ENCODE measurements at regions not wholly inside any gene's neighbourhood (a gene's known extent, or its start where the extent isn't known, plus 50 kb on each side); places are given as distances from the start of the nearest gene placed in this dataset.

DNA sequence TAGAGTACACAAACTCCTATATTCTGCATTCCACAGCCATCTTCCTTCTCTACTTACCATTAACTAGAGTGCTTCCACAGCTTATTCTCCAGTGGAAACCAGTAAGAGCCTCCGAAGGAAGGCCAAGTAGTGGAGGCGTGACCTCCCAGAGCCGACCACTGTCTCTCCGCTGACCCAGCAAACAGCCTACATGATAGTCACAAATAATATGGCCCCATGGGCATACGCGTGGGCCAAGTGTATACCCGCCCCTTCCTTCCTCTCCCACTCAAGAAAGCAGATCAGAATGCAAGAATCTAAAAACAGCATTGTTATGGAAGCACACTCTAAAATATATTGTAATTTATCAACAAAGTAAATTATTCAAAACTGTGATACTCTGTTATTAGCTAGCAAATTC, 526.6 kb upstream of the JARID2 start:
- no peak for DNase-seq (ENCODE audit: low spot score)

DNA sequence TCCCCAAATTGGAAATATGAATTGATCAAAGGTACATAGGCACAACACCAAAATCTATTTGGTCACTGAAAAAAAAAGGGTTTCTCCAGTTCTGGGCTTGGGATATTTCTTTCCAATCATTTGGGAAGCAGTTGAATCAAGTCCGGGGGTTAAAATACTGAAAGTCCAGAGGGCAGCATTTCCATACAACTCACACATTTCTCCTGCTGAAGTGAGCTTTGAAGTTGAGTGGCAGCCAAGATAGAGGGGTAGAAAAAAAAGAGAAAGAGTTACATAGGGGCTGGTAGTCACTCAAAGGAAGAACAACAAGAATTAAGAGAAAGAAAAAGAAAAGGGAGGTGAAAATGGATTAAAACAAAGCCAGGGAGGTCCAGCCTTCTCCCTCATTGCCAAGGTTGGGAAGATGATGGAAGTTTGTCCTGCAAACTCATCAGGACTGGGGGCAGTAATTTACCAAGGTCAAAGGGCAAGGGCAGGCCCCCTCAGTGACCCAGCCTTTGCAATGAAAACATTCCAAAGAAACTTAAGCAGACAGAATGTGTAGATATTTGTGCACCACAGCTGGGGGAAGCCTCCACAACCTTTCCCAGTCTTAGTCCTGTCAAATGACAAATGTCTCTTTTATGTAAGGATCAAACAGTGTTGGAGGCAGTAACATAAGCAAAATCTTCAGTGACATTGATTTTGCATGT, 525.3 kb upstream of the JARID2 start:
- no peak for DNase-seq (ENCODE audit: low spot score)

DNA sequence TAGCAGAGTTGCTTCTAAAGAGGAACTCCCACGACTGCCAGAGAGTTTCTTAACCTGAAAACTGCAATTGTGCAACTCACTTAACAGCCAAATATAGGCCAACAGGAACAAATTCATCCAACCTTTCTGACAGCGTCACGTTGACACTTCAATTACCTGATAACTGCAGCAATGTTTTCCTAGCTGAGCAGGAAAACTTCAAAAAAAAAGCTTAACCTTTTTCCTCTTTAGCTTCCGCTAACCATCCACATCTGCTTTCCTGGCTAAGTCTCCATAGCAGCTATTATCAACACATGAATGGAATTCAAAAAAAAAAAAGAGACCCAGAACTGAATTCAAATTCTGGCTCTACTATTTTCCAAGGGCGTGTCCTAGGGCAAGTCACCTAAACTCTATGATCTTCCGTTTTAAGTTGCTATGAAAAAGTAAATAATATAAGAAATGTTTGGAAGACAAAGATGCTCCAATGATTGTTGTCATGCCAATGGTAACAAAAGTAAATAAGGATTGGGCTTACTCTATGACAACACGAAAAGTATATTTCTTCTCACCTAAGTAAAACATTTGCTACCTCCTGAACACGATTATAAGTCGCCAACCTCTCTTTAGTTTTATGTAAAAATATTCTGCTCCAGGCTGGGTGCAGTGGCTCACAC, 524.6 kb upstream of the JARID2 start:
- peak; percentile 38 for DNase-seq (ENCODE audit: low spot score)

DNA sequence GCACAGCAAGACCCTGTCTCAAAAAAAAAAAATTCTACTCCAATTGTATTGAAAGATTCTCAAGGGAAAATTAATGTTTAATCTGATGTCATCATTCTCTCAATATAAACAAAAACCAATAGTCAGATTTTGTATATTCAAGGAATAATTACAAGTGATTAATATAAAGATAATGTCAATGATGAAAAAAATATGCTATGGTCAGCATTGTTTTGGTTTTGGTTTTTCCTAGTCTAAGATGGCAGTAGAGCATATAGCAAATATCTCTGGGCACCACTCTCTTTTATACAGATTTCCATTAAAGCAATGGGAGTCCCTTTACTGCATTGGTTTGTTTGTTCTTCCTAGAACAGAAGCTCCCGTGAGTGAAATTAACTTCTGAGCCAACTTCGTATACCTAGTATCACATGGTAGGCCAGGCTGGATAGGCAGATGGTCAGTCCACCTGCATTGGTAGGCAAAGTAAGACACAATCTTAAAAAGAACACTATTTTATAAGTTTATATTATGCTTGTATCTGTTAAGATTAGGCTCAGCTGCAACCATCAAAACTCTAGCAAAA, 523.8 kb upstream of the JARID2 start:
- no peak for DNase-seq (ENCODE audit: low spot score)

DNA sequence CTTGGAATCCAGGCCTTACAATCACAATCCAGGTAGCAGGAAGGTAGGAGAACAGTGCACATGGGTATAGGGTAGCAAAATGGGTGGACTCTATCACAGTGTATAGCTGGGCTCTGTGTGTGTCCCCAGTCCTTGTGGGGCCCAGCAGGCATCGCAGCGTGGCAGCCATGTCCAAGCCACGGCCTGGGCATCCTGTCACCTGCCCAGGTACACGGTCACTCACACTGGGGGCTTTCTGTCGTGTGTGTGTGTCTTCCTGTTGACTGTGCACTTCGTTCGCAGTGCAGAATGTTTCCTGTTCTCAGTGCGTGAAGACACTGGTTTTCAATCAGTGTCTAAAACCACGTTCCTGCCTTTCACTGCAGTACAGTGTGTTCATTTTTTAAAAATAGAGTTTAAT, 523.2 kb upstream of the JARID2 start:
- DNase-seq (ENCODE audit: low spot score) = no peak

DNA sequence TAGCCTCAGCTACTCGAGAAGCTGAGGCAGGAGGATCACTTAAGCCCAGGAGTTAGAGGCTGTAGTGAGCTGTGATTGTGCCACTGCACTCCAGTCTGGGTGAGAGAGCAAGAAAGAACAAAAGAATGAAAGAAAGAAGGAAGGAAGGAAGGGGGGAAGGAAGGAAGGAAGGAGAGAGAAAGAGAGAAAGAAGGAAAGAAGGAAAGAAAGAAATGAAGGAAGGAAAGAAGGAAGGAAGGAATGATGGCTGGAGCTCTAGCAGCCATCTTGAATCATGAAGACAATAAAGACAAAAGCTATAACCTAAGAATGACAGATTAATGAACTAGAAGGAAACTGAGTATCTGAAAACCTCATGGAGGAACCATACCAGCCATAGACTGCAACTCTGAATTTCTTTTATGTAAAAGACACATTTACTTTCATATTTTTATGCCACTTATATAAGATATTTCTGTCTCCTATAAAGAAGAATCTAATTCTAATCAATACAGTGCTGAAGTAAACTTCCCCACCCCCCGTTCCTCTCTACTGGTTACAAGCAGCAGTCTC, 522.3 kb upstream of the JARID2 start:
- DNase-seq (ENCODE audit: low spot score) = no peak

DNA sequence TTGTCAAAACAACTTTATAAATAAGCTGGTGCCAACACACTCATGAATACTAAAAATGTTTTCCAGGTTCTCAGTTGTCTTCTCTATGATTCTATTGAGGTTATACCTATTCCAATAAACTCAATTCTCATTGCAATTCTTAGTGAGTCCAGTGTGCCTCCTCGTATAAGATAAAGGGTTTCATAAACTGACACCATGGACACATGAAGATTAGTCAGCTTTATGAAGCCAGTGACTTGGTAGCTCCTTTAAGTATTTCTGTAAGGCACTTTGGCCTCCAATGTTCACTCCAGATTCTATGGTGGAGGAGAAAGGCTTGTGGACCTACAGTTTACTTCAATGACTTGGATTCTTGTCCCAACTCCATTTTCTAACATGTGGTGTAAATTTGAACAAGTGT, 521.3 kb upstream of the JARID2 start:
- no peak for DNase-seq (ENCODE audit: low spot score)

DNA sequence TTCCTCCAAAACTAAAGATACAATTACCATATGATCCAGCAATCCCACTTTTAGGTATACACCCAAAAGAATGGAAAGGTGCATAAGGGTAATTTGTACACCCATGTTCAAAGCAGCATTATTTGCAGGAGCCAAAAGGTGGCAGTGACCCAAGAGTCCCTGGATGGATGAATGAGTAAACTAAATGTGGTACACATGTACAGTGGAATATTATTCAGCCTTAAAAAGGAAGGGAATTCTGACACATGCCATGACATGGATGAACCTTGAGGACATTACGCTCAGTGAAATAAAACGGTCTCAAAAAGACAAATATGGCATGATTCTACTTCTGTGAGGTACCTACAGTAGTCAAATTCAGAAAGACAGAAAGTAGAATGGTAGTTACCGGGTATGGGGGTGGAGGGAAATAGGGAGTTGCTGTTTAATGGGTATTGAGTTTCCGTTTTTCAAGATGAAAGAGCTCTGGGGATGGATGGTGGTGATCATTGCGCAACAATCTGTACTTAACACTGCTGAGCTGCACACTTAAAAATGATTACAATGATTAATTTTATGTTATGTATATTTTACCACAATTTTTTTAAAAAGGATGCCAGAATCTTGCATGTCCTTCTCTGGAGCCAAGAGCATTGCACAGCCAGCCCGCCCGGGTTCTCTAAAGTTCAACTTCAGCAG, 518.9 kb upstream of the JARID2 start:
- no peak for DNase-seq (ENCODE audit: low spot score)

DNA sequence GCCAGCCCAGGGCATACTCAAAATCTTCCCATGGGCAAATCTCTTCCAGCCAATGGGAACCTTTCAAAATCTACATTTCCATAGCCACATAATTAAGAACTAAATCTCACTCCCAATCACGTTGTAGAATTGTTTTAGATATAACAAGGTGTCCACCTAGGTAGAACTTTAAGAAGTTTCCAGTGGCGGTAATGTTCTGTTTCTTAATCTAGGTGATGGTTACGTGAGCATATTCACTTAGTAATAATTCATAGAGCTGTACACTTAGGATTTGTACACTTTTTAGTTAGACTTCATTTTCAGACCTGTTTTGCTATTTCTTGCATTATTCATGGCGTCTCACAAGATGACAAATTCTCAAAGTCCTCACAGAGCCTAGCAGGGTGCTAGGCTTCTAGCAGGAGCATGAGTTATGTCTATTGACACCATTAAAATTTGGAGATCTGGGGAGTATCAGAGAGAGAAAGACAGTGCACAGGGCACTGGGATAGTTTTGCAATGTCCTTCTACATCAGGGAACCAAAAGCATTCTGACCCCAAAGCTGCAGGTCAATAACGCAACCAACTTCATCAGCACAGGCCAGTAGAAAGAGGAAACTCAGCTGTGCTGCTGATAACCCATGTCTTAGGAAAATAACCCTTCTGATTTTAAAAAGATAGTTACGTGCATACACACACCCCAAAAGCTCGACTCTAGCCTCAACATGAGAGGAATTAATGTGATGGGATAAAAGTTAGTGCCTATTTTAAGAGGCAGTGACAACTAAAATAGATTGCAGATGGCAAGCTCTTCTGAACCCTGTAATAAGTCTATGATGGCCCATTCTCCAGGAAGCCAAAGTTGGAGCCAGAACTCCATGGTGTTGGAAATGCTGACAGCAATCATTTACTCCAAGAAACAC, 518.1 kb upstream of the JARID2 start:
- no peak for DNase-seq (ENCODE audit: low spot score)

DNA sequence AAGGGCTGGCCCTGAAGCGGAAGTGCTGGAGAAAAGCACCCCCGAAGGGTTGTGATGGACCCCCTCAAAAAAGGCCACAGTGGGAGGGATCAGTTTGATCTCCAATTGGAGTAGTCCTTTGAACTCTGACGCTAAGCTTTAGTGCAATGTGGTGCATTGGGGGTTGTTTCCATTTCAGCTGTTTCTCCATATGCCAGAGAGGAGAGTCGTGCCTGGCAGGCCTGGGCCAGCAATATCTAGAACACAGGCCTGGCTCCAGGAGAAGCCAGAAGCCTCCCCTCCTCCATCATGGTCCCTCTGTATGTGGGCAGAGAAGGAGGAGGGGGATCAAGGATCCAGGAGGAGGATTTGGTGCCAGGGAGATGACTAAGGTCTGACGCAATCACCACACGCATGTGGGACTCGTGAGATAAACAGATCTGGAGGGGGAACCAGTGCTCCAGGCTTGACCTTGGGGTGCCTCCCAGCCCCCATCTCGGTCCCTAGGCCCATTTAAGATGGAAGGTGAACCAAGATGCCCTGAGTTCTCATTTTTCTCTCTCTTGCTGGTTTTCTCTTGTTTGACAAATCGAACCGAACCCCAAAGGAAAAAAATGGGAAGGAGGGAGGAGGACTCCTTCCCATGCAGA, 517.4 kb upstream of the JARID2 start:
- DNase-seq (ENCODE audit: low spot score) = no peak

DNA sequence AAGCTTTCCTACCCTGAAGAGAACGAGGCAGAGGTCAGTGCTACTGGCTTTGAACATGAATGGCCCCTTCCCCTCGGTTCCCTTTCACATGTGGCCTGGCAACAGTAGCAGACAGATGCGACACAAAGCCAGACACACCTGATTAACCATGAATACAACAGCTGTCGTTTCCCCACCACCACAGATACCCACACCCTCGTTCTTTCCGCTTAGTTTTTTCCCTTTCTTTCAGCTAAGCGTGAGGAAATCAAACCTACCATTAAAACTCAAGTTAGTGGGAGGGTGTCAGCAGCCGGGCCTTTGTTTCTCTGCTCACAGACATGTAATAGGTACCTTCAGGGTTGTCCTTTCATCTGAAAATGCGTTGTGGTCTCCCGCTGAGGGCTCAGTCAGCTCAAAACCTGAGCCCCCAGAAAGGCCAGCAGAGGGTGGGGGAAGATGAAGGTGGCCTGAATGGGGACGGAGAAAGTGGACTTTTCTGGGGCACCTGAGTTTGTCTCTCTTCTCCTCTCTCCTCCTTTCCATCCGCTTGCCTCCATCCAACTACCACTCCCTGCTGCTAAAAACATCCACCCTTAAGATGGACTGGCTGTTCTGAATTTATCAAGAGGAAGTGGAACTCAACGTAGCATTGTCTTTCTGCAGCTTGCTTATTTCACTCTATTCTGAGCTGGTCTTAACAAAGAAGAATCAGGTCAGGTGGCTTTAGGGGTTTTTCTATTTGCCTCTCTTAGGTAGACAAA, 516.6 kb upstream of the JARID2 start:
- DNase-seq (ENCODE audit: low spot score) = peak; percentile 31

DNA sequence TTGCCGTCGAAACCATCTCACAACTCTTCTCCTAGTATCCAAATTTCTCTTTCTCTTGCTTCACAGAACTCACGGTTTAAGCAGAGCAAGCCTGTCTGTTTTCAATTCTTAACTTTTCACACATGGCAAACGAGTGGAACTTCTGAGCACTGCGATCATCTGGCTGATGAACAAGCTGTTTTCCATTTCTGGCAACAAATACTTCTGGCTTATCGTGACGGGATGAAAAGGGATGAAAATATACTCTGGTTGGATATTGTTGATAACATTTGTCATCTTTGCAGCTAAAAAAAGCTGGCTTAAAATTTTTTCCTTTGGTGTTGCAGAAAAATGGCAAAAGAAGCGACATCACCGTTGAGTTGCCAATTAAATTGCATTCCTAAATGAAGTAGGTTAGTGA, 515.2 kb upstream of the JARID2 start:
- no peak for DNase-seq (ENCODE audit: low spot score)

DNA sequence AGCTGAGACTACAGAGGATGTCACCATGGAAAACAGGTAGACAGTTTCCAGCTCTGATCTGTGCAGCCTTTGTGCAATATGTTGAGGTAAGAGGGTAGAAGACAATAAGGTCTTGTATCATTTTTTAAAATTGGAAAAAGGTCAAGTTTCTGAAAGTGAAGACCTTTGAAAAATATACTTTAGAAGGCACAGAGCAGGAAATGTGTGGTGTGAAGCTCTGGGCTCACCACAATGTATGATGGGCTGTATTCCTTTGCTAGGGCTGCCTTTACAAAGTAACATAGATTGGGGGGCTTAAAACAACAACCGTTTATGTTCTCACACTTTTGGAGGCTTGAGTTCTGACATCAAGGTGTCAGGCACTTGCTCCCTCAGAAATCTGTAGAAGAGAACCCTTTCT, 514.3 kb upstream of the JARID2 start:
- DNase-seq (ENCODE audit: low spot score) = no peak

DNA sequence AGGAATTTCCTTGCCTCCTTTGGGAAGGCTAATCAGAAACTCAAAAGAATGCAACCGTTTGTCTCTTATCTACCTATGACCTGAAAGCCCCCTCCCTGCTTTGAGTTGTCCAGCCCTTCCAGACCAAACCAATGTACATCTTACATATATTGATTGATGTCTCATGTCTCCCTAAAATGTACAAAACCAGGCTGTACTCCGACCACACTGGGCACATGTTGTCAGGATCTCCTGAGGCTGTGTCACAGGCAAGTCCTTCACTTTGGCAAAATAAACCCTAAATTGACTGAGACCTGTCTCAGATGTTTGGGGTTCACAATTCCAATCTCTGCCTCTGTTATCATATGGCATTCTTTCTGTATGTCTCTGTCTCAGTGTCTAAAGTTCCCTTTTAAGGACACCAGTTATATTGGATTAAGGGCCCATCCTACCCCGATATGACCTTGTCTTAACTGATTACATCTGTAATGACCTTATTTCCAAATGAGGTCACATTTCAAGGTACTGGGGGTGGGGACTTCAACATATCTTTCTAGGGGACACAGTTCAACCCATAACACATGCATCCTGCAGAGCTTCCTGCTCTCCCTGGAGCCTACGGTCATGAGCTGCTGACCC, 513.5 kb upstream of the JARID2 start:
- no peak for DNase-seq (ENCODE audit: low spot score)

DNA sequence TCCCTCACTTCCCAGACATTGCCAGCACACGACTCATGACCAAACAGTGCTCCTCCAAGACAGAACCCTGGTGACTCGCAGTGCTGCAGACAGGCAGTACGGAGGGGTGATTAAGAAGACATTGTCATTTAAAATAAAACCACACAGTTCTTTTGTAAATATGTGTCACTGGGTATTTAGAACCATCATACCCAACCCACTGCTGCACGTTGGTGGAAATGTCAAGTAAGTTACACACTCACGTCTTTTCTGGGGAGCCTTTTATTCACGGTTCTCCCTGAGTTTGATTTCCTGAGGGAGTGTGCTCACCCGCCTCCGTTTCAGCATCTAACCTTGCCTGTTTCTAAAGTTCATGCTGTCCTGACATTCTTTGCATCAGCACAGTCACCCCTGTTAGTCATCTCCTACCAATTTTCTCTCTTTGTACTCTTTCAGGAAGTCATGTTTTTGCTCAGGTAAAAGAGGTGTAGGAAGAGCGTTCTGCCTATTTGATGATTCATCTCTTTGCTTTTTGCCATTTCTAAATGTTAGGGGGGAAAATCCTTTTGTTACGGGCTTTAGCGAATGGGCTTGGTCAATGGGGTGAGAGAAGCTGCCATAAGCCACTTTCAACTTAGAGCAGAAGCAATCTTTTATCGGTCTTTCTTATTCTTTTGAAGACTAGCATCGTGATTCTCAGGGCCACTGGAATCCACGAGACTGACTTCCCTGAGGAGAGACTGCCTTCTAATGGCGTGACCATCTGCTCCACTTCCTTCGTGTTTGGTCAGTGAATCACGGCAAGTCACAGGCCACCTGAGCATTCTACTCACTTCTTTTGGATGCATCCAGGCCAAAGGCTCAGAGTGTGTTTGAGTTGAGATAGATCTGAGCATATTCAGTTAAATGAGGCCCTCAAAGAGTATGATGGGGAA, 512.8 kb upstream of the JARID2 start:
- no peak for DNase-seq (ENCODE audit: low spot score)

DNA sequence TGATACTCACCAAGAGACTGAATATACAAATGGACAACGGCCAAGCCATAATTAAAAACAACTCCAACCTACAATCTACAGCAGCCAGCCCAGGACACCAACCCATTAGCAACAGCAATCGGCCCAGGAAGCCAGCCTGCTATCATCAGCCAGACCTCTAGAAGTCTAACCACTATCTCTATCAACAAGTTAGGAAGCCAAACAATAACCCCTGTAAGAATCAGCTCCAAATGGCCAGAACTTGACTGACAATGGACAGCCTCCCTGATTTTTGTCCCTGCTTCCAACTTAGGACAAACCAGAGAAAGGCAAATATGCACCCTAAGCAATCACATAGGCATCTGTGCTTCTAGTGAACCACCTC, 511.8 kb upstream of the JARID2 start:
- DNase-seq (ENCODE audit: low spot score) = no peak

DNA sequence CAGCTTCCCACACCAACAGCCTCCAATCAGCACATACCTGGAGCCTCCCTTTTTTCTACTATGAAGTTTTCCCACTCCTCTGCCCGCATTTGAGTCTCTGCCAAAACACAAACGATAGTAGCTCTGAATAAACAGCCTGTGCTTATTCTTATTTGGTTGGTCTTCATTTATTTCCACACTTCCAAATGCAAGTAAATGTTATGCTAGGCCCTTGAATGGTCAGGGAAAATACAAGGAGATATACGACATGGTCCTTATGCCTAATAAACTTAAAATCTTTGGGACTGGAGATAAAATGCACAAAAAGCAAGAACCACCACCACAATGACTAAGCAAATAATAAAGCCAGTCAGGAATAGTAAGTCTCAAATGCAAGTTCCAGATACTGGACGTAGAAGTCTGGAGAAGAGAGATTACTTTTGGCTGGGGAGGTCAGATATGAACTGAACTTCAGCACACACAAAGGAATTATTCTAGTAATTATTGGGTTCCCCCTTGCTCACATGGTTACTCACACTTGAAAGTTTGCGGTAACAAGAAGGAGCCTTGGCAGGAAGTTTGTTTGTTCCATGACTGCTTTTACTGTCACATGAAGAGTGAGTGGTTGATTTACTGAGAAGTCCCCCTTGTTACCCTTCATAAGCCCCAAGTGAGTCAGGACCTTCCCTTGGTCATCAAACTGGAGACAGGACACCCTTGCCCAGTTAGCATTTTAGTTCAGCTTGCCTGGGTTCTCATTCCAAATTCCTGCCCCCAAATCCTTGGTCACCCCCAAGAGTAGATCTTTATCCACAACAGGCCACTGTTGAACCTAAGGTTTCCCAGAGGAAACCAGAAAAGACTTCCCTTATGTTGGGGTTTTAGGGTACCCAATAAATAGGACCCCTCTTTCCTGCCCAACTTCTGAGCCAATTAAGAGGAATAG, 511.2 kb upstream of the JARID2 start:
- DNase-seq (ENCODE audit: low spot score) = peak; percentile 27

DNA sequence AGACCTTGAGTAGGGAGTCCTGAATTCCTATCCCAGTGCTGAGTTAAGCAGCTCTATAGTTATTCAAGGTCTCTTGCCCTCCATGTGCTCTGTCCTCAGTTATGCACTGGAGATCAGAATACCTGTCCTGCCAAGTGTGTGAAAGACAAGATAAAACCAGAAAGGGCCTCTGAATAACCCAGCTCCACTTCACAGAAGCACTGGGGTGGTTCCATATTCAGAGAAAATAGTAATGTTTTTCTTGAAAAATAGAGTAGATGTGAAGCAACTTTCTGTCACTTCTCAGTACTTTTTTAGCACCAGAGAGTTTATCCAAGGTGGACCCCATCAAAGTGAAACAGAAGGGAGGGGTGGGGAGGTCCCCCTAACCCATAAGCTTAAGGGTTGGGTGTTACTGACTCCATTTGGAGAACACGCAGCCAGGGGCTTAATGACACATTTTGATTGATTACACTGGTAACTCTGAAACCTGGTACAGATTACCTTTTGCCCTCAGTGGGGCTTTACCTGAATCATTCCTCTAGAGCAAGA, 509.8 kb upstream of the JARID2 start:
- DNase-seq (ENCODE audit: low spot score) = no peak
